Skeletal muscle satellite cell (primary cell): ENCODE measurements at regions not wholly inside any gene's neighbourhood (a gene's known extent, or its start where the extent isn't known, plus 50 kb on each side); places are given as distances from the start of the nearest gene placed in this dataset.

Experiments
- H3K27me3 ChIP-seq: 2 replicates; pipeline ENCODE4 v1.7.0; 2013; ENCODE audit warnings: low read length; ENCODE audit not compliant: control insufficient read depth, insufficient read depth
- H3K36me3 ChIP-seq: 2 replicates; pipeline ENCODE4 v1.7.0; 2013; ENCODE audit warnings: mild to moderate bottlenecking, control low read depth, low read length; ENCODE audit not compliant: insufficient read depth
- H3K4me1 ChIP-seq: 2 replicates; pipeline ENCODE4 v1.7.0; 2013; ENCODE audit warnings: low read length; ENCODE audit not compliant: control insufficient read depth, insufficient read depth
- H3K4me2 ChIP-seq: 2 replicates; pipeline ENCODE4 v1.7.0; 2013; ENCODE audit warnings: mild to moderate bottlenecking, low read length
- H3K4me3 ChIP-seq: 2 replicates; pipeline ENCODE4 v1.7.0; 2013; ENCODE audit warnings: low read length
- H3K9ac ChIP-seq: 2 replicates; pipeline ENCODE4 v1.7.0; 2013; ENCODE audit warnings: mild to moderate bottlenecking, low read depth, low read length, moderate library complexity
- H3K9me3 ChIP-seq: replicated peaks from 2 replicates; pipeline ENCODE4 v1.7.0; 2013; ENCODE audit warnings: mild to moderate bottlenecking, control low read depth, low read length

DNA sequence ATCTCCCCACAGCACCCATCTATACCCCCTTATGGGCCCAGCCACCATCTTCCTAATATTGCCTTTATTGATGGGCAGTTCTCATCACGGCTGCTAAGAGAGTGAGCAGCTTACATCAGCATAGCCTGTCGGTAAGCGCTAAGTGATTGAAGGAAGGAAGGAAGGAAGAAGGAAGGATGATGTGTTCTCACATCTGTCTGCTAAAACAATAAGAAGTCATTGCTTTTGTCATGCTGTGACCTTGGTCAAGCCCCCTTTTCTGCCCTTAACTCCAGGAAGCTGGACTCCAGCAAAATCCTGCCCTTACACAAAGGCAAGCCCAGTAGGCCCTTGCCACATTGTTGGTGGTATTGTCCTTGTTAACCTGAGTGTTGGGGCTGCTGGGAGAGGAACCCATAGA, 165.0 kb downstream of the ETS2 start:
- Histone ChIP-seq H3K27me3 (peaks cover 26% of the 10 kb centered on the region), H3K4me3 (no peak overlapping the region), H3K4me2 (no peak overlapping the region), H3K4me1 (no peaks in the 10 kb centered on the region), H3K9ac (no peak overlapping the region), H3K36me3 (no peaks in the 10 kb centered on the region), H3K9me3 (no peaks in the 10 kb centered on the region)

DNA sequence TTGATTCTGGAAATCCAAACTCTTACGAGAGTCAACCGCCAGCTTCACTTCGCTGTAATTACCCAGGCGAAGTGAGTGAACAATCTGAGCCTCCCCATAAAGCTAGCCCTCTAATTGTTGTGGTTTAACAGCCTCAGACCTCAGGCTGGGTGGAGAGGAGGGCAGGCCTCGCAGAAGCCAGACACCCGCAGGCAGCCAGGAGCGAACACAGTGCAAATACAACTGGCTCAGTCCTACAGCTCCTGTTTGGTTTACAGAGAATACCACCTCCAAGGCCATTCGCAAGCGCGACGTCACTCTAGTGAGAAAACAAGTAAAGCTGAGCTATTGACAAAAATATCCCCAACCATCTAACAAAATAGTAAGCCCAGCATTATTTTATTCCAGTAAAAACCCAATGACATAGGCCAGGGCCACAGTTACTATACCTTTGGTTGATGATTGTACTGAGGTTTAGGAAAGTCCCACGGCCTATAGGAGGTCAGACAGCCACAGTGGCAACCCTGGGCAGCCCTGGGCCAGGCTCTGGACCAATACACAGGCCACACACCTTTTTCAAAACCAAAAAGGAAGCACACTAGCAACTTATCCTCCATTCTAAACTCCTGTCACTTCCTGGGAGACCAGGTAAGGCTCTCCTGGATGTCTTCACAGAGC, 163.3 kb downstream of the ETS2 start:
- H3K9ac ChIP-seq: no peak overlapping the region
- H3K36me3 ChIP-seq: no peaks in the 10 kb centered on the region
- H3K4me2 ChIP-seq: no peak overlapping the region
- no peaks in the 10 kb centered on the region for H3K4me1 ChIP-seq
- no peak overlapping the region for H3K4me3 ChIP-seq
- no peaks in the 10 kb centered on the region for H3K9me3 ChIP-seq
- H3K27me3 ChIP-seq: peaks cover 14% of the 10 kb centered on the region

- H3K4me1 ChIP-seq: no peaks in the 10 kb centered on the region
- H3K4me2 ChIP-seq: no peak overlapping the region
- H3K27me3 ChIP-seq: peaks cover 13% of the 10 kb centered on the region
- H3K36me3 ChIP-seq: no peaks in the 10 kb centered on the region
- H3K9ac ChIP-seq: no peak overlapping the region
- no peak overlapping the region for H3K4me3 ChIP-seq
- peaks cover 9% of the 10 kb centered on the region for H3K9me3 ChIP-seq
These were observed 160.3 kb downstream of the ETS2 start for GRCh38 chr21:38965910-38966504.

DNA sequence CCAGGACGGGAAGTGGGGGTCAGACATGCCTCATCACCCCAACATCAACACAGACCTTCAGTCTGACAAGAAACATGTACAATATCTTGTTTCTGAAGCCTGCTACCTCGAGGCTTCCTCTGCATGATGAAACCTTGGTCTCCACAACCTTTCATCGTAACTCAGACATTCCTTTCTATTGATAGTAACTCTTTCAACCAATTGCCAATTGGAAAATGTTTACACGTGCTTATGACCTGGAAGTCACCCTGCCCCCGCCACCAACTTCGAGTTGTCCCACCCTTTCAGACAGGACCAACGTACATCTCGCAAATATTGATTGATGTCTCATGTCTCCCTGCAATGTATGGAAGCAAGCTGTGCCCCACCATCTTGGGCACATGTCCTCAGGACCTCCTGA, 159.5 kb downstream of the ETS2 start:
- H3K4me1 ChIP-seq: no peaks in the 10 kb centered on the region
- no peak overlapping the region for H3K4me2 ChIP-seq
- no peaks in the 10 kb centered on the region for H3K36me3 ChIP-seq

DNA sequence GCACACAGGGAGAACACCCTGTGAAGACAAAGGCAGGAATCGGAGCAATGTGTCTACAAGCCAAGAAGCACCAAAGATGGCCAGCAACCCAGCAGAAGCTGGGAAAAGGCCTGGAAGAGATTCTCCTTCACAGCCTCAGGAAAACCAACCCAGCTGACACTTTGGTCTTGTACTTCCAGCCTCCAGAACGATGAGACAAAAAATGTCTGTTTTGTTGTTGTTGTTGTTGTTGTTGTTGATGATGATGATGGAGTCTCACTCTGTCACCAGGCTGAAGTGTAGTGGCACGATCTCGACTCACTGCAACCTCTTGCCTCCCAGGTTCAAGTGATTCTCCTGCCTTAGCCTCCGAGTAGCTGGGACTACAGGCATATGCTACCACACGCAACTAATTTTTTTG, 157.3 kb downstream of the ETS2 start:
- no peak overlapping the region for H3K4me2 ChIP-seq
- H3K36me3 ChIP-seq: no peaks in the 10 kb centered on the region
- H3K27me3 ChIP-seq: peaks cover 7% of the 10 kb centered on the region
- peaks cover 9% of the 10 kb centered on the region for H3K9me3 ChIP-seq
- H3K4me3 ChIP-seq: no peak overlapping the region
- H3K4me1 ChIP-seq: peaks cover 12% of the 10 kb centered on the region
- no peak overlapping the region for H3K9ac ChIP-seq

More for the DNA sequence above, 159.5 kb downstream of the ETS2 start:
- H3K9ac ChIP-seq: no peak overlapping the region
- H3K27me3 ChIP-seq: peaks cover 7% of the 10 kb centered on the region
- H3K9me3 ChIP-seq: peaks cover 9% of the 10 kb centered on the region
- no peak overlapping the region for H3K4me3 ChIP-seq

GRCh38 chr21:38960251-38960650, 154.5 kb downstream of the ETS2 start:
- Histone ChIP-seq H3K9ac (no peak overlapping the region), H3K36me3 (no peaks in the 10 kb centered on the region), H3K9me3 (peaks cover 9% of the 10 kb centered on the region), H3K4me3 (no peak overlapping the region), H3K4me2 (no peak overlapping the region), H3K4me1 (peaks cover 18% of the 10 kb centered on the region), H3K27me3 (peaks cover 6% of the 10 kb centered on the region)

- no peak overlapping the region for H3K4me3 ChIP-seq
- no peak overlapping the region for H3K4me2 ChIP-seq
- peaks cover 20% of the 10 kb centered on the region for H3K4me1 ChIP-seq
- H3K27me3 ChIP-seq: peaks cover 11% of the 10 kb centered on the region
- no peak overlapping the region for H3K9ac ChIP-seq
- peaks cover 9% of the 10 kb centered on the region for H3K9me3 ChIP-seq
- no peaks in the 10 kb centered on the region for H3K36me3 ChIP-seq
These were observed 153.9 kb downstream of the ETS2 start for GRCh38 chr21:38959692-38960061.

DNA sequence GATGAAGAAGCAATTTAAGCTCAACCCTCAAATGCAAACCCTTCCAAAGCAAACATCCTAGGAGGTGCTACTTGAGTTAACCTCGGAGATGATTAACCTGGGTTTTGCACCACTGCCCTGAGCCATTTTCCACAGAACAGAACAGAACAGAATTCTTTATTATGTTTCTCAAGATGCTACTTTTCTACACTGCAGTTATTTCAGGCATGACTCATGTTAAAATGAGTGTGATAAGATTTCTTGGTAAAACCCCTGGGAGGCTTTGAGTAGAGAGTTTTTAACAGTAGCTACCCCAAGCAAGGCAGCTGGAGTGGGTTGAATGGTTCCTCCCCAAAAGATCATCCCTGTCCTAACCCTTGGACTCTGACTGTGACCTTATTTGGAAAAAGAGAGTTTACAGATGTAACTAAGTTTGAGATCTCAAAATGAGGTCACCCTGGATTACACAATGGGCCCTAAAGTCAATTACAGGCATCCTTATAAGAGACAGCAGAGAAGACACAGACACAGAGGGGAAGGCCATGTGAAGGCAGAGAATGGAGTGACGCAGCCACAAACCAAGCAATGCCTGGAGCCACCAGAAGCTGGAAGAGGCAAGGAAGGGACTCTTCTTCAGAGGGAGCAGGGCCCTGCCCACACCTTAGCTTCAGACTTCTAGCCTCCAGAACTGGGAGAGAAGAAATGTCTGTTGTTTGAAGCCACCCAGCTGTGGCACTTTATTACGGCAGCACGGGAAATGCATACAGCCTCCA, 153.4 kb downstream of the ETS2 start:
- Histone ChIP-seq H3K4me2 (no peak overlapping the region), H3K9ac (no peak overlapping the region), H3K27me3 (peaks cover 17% of the 10 kb centered on the region), H3K4me1 (peaks cover 20% of the 10 kb centered on the region), H3K36me3 (no peaks in the 10 kb centered on the region), H3K4me3 (no peak overlapping the region), H3K9me3 (peaks cover 9% of the 10 kb centered on the region)

DNA sequence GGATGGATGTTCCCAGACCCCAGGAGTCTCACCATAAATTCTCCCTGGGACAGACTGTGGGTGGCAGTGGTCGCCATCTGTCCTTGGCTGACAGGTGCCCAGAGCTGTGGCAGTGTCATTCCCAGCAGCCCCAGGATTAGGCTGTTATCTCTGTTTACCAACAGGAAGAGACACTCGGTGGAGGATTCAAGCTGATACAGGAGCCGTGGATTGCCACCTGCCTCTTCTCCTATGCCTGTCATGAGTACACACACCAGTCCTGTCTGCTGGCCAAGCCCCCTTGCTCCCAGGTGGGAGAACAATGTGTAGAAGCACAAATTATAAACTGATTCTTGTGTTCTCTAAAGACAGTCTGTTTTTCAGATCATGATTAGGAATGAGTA, 152.6 kb downstream of the ETS2 start:
- no peak overlapping the region for H3K4me3 ChIP-seq
- no peak overlapping the region for H3K4me2 ChIP-seq
- no peaks in the 10 kb centered on the region for H3K36me3 ChIP-seq
- peaks cover 20% of the 10 kb centered on the region for H3K4me1 ChIP-seq
- peaks cover 9% of the 10 kb centered on the region for H3K9me3 ChIP-seq
- H3K27me3 ChIP-seq: peaks cover 19% of the 10 kb centered on the region
- no peak overlapping the region for H3K9ac ChIP-seq

DNA sequence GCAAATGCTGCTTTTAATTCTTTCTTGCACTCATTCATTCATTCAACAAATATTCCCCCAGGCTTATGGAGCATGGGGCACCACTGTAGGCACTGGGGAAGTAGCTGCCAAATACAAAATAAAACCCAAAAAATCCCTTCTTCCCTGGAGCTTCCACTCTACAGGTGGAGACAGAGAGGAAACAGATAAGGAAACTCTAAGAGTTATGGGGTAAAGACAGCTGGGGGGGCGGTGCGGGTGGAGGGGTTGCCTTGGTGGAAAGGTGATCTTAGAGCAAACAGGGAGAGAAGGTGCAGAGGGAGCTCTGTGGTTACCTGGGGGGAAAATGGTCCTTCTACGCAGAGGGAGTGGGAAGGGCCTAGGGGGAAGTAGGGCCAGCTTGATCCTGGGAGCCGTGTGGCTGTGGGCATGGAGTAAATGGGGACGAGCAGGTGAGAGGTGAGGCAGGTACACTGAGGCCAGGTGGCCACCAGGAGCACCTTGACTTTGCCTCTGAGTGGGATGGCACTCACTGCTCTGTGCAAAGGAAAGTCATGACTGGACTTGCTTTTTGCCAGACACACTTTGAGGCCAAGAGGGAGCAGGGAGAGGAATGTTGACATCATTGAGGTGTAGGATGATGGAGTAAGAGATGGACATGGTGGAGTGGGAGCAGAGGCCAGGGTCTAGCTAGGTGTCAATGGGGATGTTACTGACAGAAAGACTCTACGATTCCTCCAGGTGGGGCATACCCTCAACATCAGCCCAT, 152.0 kb downstream of the ETS2 start:
- Histone ChIP-seq H3K9me3 (peaks cover 5% of the 10 kb centered on the region), H3K4me1 (peaks cover 20% of the 10 kb centered on the region), H3K27me3 (peaks cover 19% of the 10 kb centered on the region), H3K4me2 (no peak overlapping the region), H3K4me3 (no peak overlapping the region), H3K9ac (no peak overlapping the region), H3K36me3 (no peaks in the 10 kb centered on the region)

GRCh38 chr21:38956856-38957571, 151.3 kb downstream of the ETS2 start:
- Histone ChIP-seq H3K27me3 (peaks cover 19% of the 10 kb centered on the region), H3K4me1 (peaks cover 20% of the 10 kb centered on the region), H3K36me3 (no peaks in the 10 kb centered on the region), H3K4me2 (no peak overlapping the region), H3K9ac (no peak overlapping the region), H3K9me3 (no peaks in the 10 kb centered on the region), H3K4me3 (no peak overlapping the region)
